Activated naive CD4-positive, alpha-beta T cell treated with anti-CD3 and anti-CD28 coated beads, Interleukin-2, amount 10 ng/mL, durations not matched to agents 7 days and 5 days (primary cell): ENCODE measurements at regions not wholly inside any gene's neighbourhood (a gene's known extent, or its start where the extent isn't known, plus 50 kb on each side); places are given as distances from the start of the nearest gene placed in this dataset.
"Not testable (repeated sequence)": the region's sequence is repeated elsewhere in the genome, so short reads cannot be mapped to it uniquely, and the experiment has no call there.

Experiments
- CTCF ChIA-PET: fragments of 350-600 bp; sonication (Branson Sonifier 250); formaldehyde crosslinking; loops from one replicate; lab custom pipeline; 2021; ENCODE audit warnings: antibody characterized with exemption; lab: Charles Lee
- DNase-seq: peaks from one replicate; pipeline ENCODE4 v3.0.0-alpha.2; 2020
- H3K27ac Mint-ChIP-seq: one replicate; pipeline ENCODE4 v1.8.0; 2021; ENCODE audit warnings: mild to moderate bottlenecking, moderate library complexity, mixed read lengths
- H3K27me3 Mint-ChIP-seq: one replicate; pipeline ENCODE4 v1.8.0; 2021; ENCODE audit warnings: mild to moderate bottlenecking, mixed read lengths
- H3K36me3 Mint-ChIP-seq: one replicate; pipeline ENCODE4 v1.8.0; 2021; ENCODE audit warnings: mixed read lengths
- H3K4me1 Mint-ChIP-seq: one replicate; pipeline ENCODE4 v1.8.0; 2021; ENCODE audit warnings: mixed read lengths
- H3K4me3 Mint-ChIP-seq: one replicate; pipeline ENCODE4 v1.8.0; 2021; ENCODE audit warnings: mild to moderate bottlenecking, moderate library complexity, mixed read lengths
- H3K9me3 Mint-ChIP-seq: one replicate; pipeline ENCODE4 v1.8.0; 2021; ENCODE audit warnings: mixed read lengths

- H3K36me3 Mint-ChIP-seq, H3K4me3 Mint-ChIP-seq, H3K4me1 Mint-ChIP-seq, DNase-seq, H3K27me3 Mint-ChIP-seq, H3K9me3 Mint-ChIP-seq, H3K27ac Mint-ChIP-seq, CTCF ChIA-PET: not testable (repeated sequence)
Observed at GRCh38 chr12:63427969-63428368, 240.3 kb downstream of the DPY19L2 start.

- H3K4me3 Mint-ChIP-seq, H3K27me3 Mint-ChIP-seq, H3K4me1 Mint-ChIP-seq, DNase-seq, H3K9me3 Mint-ChIP-seq, H3K27ac Mint-ChIP-seq, CTCF ChIA-PET, H3K36me3 Mint-ChIP-seq: not testable (repeated sequence)
Observed at GRCh38 chr12:63427029-63427428, 241.3 kb downstream of the DPY19L2 start.

- DNase-seq: no peak
- no peak overlapping the region for H3K4me3 Mint-ChIP-seq
Observed at GRCh38 chr12:63424671-63425070, 243.6 kb downstream of the DPY19L2 start.

GRCh38 chr12:63423839-63424238 lies 244.5 kb downstream of the DPY19L2 start:
- no peak for DNase-seq
- H3K4me3 Mint-ChIP-seq: no peak overlapping the region
- CTCF ChIA-PET: no interaction called here
- no peaks in the 10 kb centered on the region for H3K36me3 Mint-ChIP-seq
- H3K27ac Mint-ChIP-seq: no peak overlapping the region
- no peaks in the 10 kb centered on the region for H3K27me3 Mint-ChIP-seq
- no peaks in the 10 kb centered on the region for H3K4me1 Mint-ChIP-seq
- H3K9me3 Mint-ChIP-seq: no peaks in the 10 kb centered on the region

More at GRCh38 chr12:63424671-63425070, 243.6 kb downstream of the DPY19L2 start:
- no peaks in the 10 kb centered on the region for H3K4me1 Mint-ChIP-seq
- H3K27me3 Mint-ChIP-seq: no peaks in the 10 kb centered on the region
- CTCF ChIA-PET: no interaction called here
- no peak overlapping the region for H3K27ac Mint-ChIP-seq
- no peaks in the 10 kb centered on the region for H3K36me3 Mint-ChIP-seq
- no peaks in the 10 kb centered on the region for H3K9me3 Mint-ChIP-seq

GRCh38 chr12:63420206-63420644 lies 248.1 kb downstream of the DPY19L2 start:
- H3K36me3 Mint-ChIP-seq: no peaks in the 10 kb centered on the region
- H3K27me3 Mint-ChIP-seq: no peaks in the 10 kb centered on the region
- no peak overlapping the region for H3K27ac Mint-ChIP-seq
- H3K9me3 Mint-ChIP-seq: no peaks in the 10 kb centered on the region
- peak; percentile 52 for DNase-seq
- no peaks in the 10 kb centered on the region for H3K4me1 Mint-ChIP-seq
- CTCF ChIA-PET: interaction anchor here (0.9 kb wide), 3 partner anchors 25 to 380 kb away, joined by 3 read pairs; no protein-coding TSS in a partner anchor
- no peak overlapping the region for H3K4me3 Mint-ChIP-seq

- no peaks in the 10 kb centered on the region for H3K36me3 Mint-ChIP-seq
- H3K4me1 Mint-ChIP-seq: no peaks in the 10 kb centered on the region
- H3K4me3 Mint-ChIP-seq: no peak overlapping the region
- H3K9me3 Mint-ChIP-seq: no peaks in the 10 kb centered on the region
- CTCF ChIA-PET: no interaction called here
- no peak for DNase-seq
- no peaks in the 10 kb centered on the region for H3K27me3 Mint-ChIP-seq
- no peak overlapping the region for H3K27ac Mint-ChIP-seq
Observed at GRCh38 chr12:63419154-63419553, 249.1 kb downstream of the DPY19L2 start.

- Mint-ChIP-seq H3K27ac (no peak overlapping the region), H3K27me3 (no peaks in the 10 kb centered on the region), H3K36me3 (no peaks in the 10 kb centered on the region), H3K4me1 (no peaks in the 10 kb centered on the region), H3K4me3 (no peak overlapping the region), H3K9me3 (no peaks in the 10 kb centered on the region)
- CTCF ChIA-PET: no interaction called here
- no peak for DNase-seq
Observed at GRCh38 chr12:63416788-63417187, 251.5 kb downstream of the DPY19L2 start.

GRCh38 chr12:63415357-63415756 lies 252.9 kb downstream of the DPY19L2 start:
- no peaks in the 10 kb centered on the region for H3K27me3 Mint-ChIP-seq
- CTCF ChIA-PET: no interaction called here
- no peak overlapping the region for H3K4me3 Mint-ChIP-seq
- H3K36me3 Mint-ChIP-seq: no peaks in the 10 kb centered on the region
- no peaks in the 10 kb centered on the region for H3K9me3 Mint-ChIP-seq
- no peaks in the 10 kb centered on the region for H3K4me1 Mint-ChIP-seq
- H3K27ac Mint-ChIP-seq: no peak overlapping the region
- no peak for DNase-seq

GRCh38 chr12:63410197-63410596 lies 258.1 kb downstream of the DPY19L2 start:
- Mint-ChIP-seq H3K36me3 (no peaks in the 10 kb centered on the region), H3K4me3 (no peak overlapping the region), H3K27me3 (no peaks in the 10 kb centered on the region), H3K27ac (no peak overlapping the region), H3K9me3 (peaks cover 2% of the 10 kb centered on the region), H3K4me1 (peaks cover 2% of the 10 kb centered on the region)
- no peak for DNase-seq
- CTCF ChIA-PET: no interaction called here

GRCh38 chr12:63406781-63407180 lies 255.8 kb upstream of the AVPR1A start:
- Mint-ChIP-seq H3K27me3 (no peaks in the 10 kb centered on the region), H3K4me3 (no peak overlapping the region), H3K4me1 (peaks cover 2% of the 10 kb centered on the region), H3K36me3 (no peaks in the 10 kb centered on the region), H3K27ac (no peak overlapping the region), H3K9me3 (peaks cover 2% of the 10 kb centered on the region)
- CTCF ChIA-PET: no interaction called here
- DNase-seq: no peak

GRCh38 chr12:63404611-63405010 lies 253.6 kb upstream of the AVPR1A start:
- no peak overlapping the region for H3K4me3 Mint-ChIP-seq
- H3K27me3 Mint-ChIP-seq: no peaks in the 10 kb centered on the region
- H3K4me1 Mint-ChIP-seq: no peaks in the 10 kb centered on the region
- no peaks in the 10 kb centered on the region for H3K36me3 Mint-ChIP-seq
- DNase-seq: no peak
- peaks cover 2% of the 10 kb centered on the region for H3K9me3 Mint-ChIP-seq
- CTCF ChIA-PET: no interaction called here
- no peak overlapping the region for H3K27ac Mint-ChIP-seq

- H3K36me3 Mint-ChIP-seq: no peaks in the 10 kb centered on the region
Observed at GRCh38 chr12:63403256-63403655, 252.3 kb upstream of the AVPR1A start.

GRCh38 chr12:63400718-63401117 lies 249.7 kb upstream of the AVPR1A start:
- DNase-seq: no peak
- Mint-ChIP-seq H3K27ac (no peak overlapping the region), H3K4me3 (no peak overlapping the region), H3K36me3 (no peaks in the 10 kb centered on the region), H3K4me1 (no peaks in the 10 kb centered on the region), H3K27me3 (no peaks in the 10 kb centered on the region), H3K9me3 (no peaks in the 10 kb centered on the region)
- CTCF ChIA-PET: no interaction called here

More at GRCh38 chr12:63403256-63403655, 252.3 kb upstream of the AVPR1A start:
- H3K4me1 Mint-ChIP-seq: no peaks in the 10 kb centered on the region
- no peak for DNase-seq
- H3K27ac Mint-ChIP-seq: no peak overlapping the region
- no peak overlapping the region for H3K4me3 Mint-ChIP-seq
- CTCF ChIA-PET: interaction anchor here (0.6 kb wide), 1 partner anchor 656 kb away, joined by 3 read pairs; no protein-coding TSS in a partner anchor
- peaks cover 2% of the 10 kb centered on the region for H3K9me3 Mint-ChIP-seq
- no peaks in the 10 kb centered on the region for H3K27me3 Mint-ChIP-seq

GRCh38 chr12:63400318-63400717 lies 249.3 kb upstream of the AVPR1A start:
- Mint-ChIP-seq H3K27ac (no peak overlapping the region), H3K36me3 (no peaks in the 10 kb centered on the region), H3K9me3 (no peaks in the 10 kb centered on the region), H3K27me3 (no peaks in the 10 kb centered on the region), H3K4me3 (no peak overlapping the region), H3K4me1 (no peaks in the 10 kb centered on the region)
- CTCF ChIA-PET: no interaction called here
- DNase-seq: no peak

GRCh38 chr12:63397807-63398206 lies 246.8 kb upstream of the AVPR1A start:
- no peaks in the 10 kb centered on the region for H3K9me3 Mint-ChIP-seq

GRCh38 chr12:63396135-63396534 lies 245.1 kb upstream of the AVPR1A start:
- no peak for DNase-seq

More at GRCh38 chr12:63397807-63398206, 246.8 kb upstream of the AVPR1A start:
- no peaks in the 10 kb centered on the region for H3K4me1 Mint-ChIP-seq
- no peaks in the 10 kb centered on the region for H3K27me3 Mint-ChIP-seq
- no peak overlapping the region for H3K4me3 Mint-ChIP-seq
- no peak for DNase-seq
- H3K36me3 Mint-ChIP-seq: no peaks in the 10 kb centered on the region
- CTCF ChIA-PET: no interaction called here
- no peak overlapping the region for H3K27ac Mint-ChIP-seq

More at GRCh38 chr12:63396135-63396534, 245.1 kb upstream of the AVPR1A start:
- Mint-ChIP-seq H3K4me1 (no peaks in the 10 kb centered on the region), H3K27me3 (no peaks in the 10 kb centered on the region), H3K36me3 (no peaks in the 10 kb centered on the region), H3K9me3 (no peaks in the 10 kb centered on the region), H3K4me3 (no peak overlapping the region), H3K27ac (no peak overlapping the region)
- CTCF ChIA-PET: no interaction called here
